ENCODE measurements at regions not wholly inside any gene's neighbourhood (a gene's known extent, or its start where the extent isn't known, plus 50 kb on each side); places are given as distances from the start of the nearest gene placed in this dataset.

- TF ChIP-seq POLR2A (IDR thresholded peaks at IDR 0.05; ENCODE audit: low read depth) (no peak), CTCF (IDR thresholded peaks at IDR 0.05) (no peak), POLR2AphosphoS5 (IDR thresholded peaks at IDR 0.05) (no peak)
These were observed 220.7 kb upstream of the RSPO3 start for GRCh38 chr6:126897758-126898157.
